Vagina (tissue), 2 donors: ENCODE measurements at regions not wholly inside any gene's neighbourhood (a gene's known extent, or its start where the extent isn't known, plus 50 kb on each side); places are given as distances from the start of the nearest gene placed in this dataset.

Experiments used
- POLR2A ChIP-seq, 2 donors: fragments of 450-650 bp; IDR thresholded peaks; one replicate each; pipeline ENCODE4 v1.6.1; 2017; ENCODE audit warnings: antibody characterized with exemption in 2 of 2, mild to moderate bottlenecking in 2 of 2, moderate library complexity in 2 of 2
- POLR2AphosphoS5 ChIP-seq, 2 donors: sonication (generic); formaldehyde crosslinking; IDR thresholded peaks; one replicate each; pipeline ENCODE4 v1.9.0; 2017; ENCODE audit warnings: antibody characterized with exemption in 2 of 2, mild to moderate bottlenecking in 2 of 2, low read depth in 1 of 2; ENCODE audit not compliant: insufficient read depth in 1 of 2
- TF ChIP-seq, protein P1 (sequence below), 3 experiments: fragments of 450-650 bp in 2 of 3; fragments of 200-600 bp in 1 of 3; sonication (generic) in 1 of 3; IDR thresholded peaks; one replicate each; pipeline ENCODE4 v1.5.1; 2017 to 2019; ENCODE audit warnings: antibody characterized with exemption in 3 of 3, mild to moderate bottlenecking in 2 of 3, moderate library complexity in 2 of 3

DNA sequence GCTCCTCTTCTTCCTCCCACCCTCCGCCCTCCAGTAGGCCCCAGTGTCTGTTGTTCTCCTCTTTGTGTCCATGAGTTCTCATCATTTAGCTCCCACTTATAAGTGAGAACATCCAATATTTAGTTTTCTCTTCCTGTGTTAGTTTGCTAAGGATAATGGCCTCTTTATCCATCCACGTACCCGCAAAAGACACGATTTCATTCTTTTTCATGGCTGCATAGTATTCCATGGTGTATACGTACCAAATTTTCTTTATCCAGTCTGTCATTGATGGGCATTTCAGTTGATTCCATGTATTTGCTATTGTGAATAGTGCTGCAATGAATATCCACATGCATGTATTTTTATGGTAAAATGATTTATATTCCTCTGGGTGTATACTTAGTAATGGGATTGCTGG is 82.2 kb downstream of the COPS8 start:
- TF ChIP-seq, protein P1, sequence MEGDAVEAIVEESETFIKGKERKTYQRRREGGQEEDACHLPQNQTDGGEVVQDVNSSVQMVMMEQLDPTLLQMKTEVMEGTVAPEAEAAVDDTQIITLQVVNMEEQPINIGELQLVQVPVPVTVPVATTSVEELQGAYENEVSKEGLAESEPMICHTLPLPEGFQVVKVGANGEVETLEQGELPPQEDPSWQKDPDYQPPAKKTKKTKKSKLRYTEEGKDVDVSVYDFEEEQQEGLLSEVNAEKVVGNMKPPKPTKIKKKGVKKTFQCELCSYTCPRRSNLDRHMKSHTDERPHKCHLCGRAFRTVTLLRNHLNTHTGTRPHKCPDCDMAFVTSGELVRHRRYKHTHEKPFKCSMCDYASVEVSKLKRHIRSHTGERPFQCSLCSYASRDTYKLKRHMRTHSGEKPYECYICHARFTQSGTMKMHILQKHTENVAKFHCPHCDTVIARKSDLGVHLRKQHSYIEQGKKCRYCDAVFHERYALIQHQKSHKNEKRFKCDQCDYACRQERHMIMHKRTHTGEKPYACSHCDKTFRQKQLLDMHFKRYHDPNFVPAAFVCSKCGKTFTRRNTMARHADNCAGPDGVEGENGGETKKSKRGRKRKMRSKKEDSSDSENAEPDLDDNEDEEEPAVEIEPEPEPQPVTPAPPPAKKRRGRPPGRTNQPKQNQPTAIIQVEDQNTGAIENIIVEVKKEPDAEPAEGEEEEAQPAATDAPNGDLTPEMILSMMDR (IDR thresholded peaks at IDR 0.05) = no peak
- TF ChIP-seq POLR2A (IDR thresholded peaks at IDR 0.05) = no peak
- no peak for TF ChIP-seq POLR2AphosphoS5 (IDR thresholded peaks at IDR 0.05; ENCODE audit: insufficient read depth in 1 of 2, low read depth in 1 of 2)
